ENCODE measurements at regions not wholly inside any gene's neighbourhood (a gene's known extent, or its start where the extent isn't known, plus 50 kb on each side); places are given as distances from the start of the nearest gene placed in this dataset.

GRCh38 chr6:90669846-90670245, 83.0 kb upstream of the MAP3K7 start:
- Mint-ChIP-seq H3K27ac (ENCODE audit: unreplicated experiment) (no peak overlapping the region), H3K27me3 (ENCODE audit: unreplicated experiment) (peaks cover 3% of the 10 kb centered on the region), H3K4me1 (ENCODE audit: low read depth, unreplicated experiment) (no peaks in the 10 kb centered on the region), H3K36me3 (ENCODE audit: unreplicated experiment) (no peaks in the 10 kb centered on the region), H3K4me3 (ENCODE audit: unreplicated experiment) (no peak overlapping the region), H3K9me3 (ENCODE audit: unreplicated experiment) (no peaks in the 10 kb centered on the region)
- DNase-seq: no peak
- no peak for TF ChIP-seq CTCF (IDR thresholded peaks at IDR 0.05; ENCODE audit: partially characterized antibody, unreplicated experiment)

- H3K4me3 Mint-ChIP-seq (ENCODE audit: unreplicated experiment): no peak overlapping the region
- H3K9me3 Mint-ChIP-seq (ENCODE audit: unreplicated experiment): no peaks in the 10 kb centered on the region
- no peaks in the 10 kb centered on the region for H3K36me3 Mint-ChIP-seq (ENCODE audit: unreplicated experiment)
- TF ChIP-seq CTCF (IDR thresholded peaks at IDR 0.05; ENCODE audit: partially characterized antibody, unreplicated experiment): no peak
- no peak for DNase-seq
- no peak overlapping the region for H3K27ac Mint-ChIP-seq (ENCODE audit: unreplicated experiment)
- H3K27me3 Mint-ChIP-seq (ENCODE audit: unreplicated experiment): peaks cover 3% of the 10 kb centered on the region
- H3K4me1 Mint-ChIP-seq (ENCODE audit: low read depth, unreplicated experiment): no peaks in the 10 kb centered on the region
Observed at GRCh38 chr6:90669420-90669819, 82.5 kb upstream of the MAP3K7 start.

GRCh38 chr6:90668141-90668540, 81.3 kb upstream of the MAP3K7 start:
- Mint-ChIP-seq H3K27me3 (ENCODE audit: unreplicated experiment) (no peaks in the 10 kb centered on the region), H3K9me3 (ENCODE audit: unreplicated experiment) (no peaks in the 10 kb centered on the region), H3K27ac (ENCODE audit: unreplicated experiment) (no peak overlapping the region), H3K36me3 (ENCODE audit: unreplicated experiment) (no peaks in the 10 kb centered on the region), H3K4me3 (ENCODE audit: unreplicated experiment) (no peak overlapping the region), H3K4me1 (ENCODE audit: low read depth, unreplicated experiment) (no peaks in the 10 kb centered on the region)
- DNase-seq: no peak
- no peak for TF ChIP-seq CTCF (IDR thresholded peaks at IDR 0.05; ENCODE audit: partially characterized antibody, unreplicated experiment)

- Mint-ChIP-seq H3K27ac (ENCODE audit: unreplicated experiment) (no peak overlapping the region), H3K36me3 (ENCODE audit: unreplicated experiment) (no peaks in the 10 kb centered on the region), H3K4me3 (ENCODE audit: unreplicated experiment) (no peak overlapping the region), H3K4me1 (ENCODE audit: low read depth, unreplicated experiment) (no peaks in the 10 kb centered on the region), H3K9me3 (ENCODE audit: unreplicated experiment) (no peaks in the 10 kb centered on the region), H3K27me3 (ENCODE audit: unreplicated experiment) (peaks cover 3% of the 10 kb centered on the region)
- no peak for DNase-seq
- no peak for TF ChIP-seq CTCF (IDR thresholded peaks at IDR 0.05; ENCODE audit: partially characterized antibody, unreplicated experiment)
Observed at GRCh38 chr6:90663873-90664272, 77.0 kb upstream of the MAP3K7 start.

GRCh38 chr6:90663106-90663505, 76.2 kb upstream of the MAP3K7 start:
- Mint-ChIP-seq H3K4me3 (ENCODE audit: unreplicated experiment) (no peak overlapping the region), H3K27ac (ENCODE audit: unreplicated experiment) (no peak overlapping the region), H3K4me1 (ENCODE audit: low read depth, unreplicated experiment) (peaks cover 3% of the 10 kb centered on the region), H3K27me3 (ENCODE audit: unreplicated experiment) (peaks cover 3% of the 10 kb centered on the region), H3K9me3 (ENCODE audit: unreplicated experiment) (no peaks in the 10 kb centered on the region), H3K36me3 (ENCODE audit: unreplicated experiment) (no peaks in the 10 kb centered on the region)
- TF ChIP-seq CTCF (IDR thresholded peaks at IDR 0.05; ENCODE audit: partially characterized antibody, unreplicated experiment): no peak
- DNase-seq: no peak

Measured in glutamatergic neuron (in vitro differentiated cells).